Fibroblast of lung (primary cell): ENCODE measurements at regions not wholly inside any gene's neighbourhood (a gene's known extent, or its start where the extent isn't known, plus 50 kb on each side); places are given as distances from the start of the nearest gene placed in this dataset.
"Not testable (repeated sequence)": the region's sequence is repeated elsewhere in the genome, so short reads cannot be mapped to it uniquely, and the experiment has no call there.

ENCODE experiments used
- DNase-seq, 2 donors: peaks; one replicate each; pipeline versions ENCODE4 v3.0.0 to v3.0.0-alpha.2; 2010; ENCODE audit warnings: low read depth in 2 of 2
- H2AFZ ChIP-seq: 2 replicates; pipeline ENCODE4 v1.5.1; 2012; ENCODE audit warnings: low read length, control low read depth, inconsistent platforms
- H3K27ac ChIP-seq: 2 replicates; pipeline ENCODE4 v1.5.1; 2011; ENCODE audit warnings: low read length, control low read depth; ENCODE audit not compliant: insufficient read depth
- H3K27me3 ChIP-seq: 2 replicates; pipeline ENCODE4 v1.5.1; 2011; ENCODE audit warnings: mild to moderate bottlenecking, low read length; ENCODE audit not compliant: control insufficient read depth, insufficient read depth
- H3K36me3 ChIP-seq: 2 replicates; pipeline ENCODE4 v1.5.1; 2011; ENCODE audit warnings: low read length; ENCODE audit not compliant: control insufficient read depth, insufficient read depth
- H3K4me1 ChIP-seq: 2 replicates; pipeline ENCODE4 v1.5.1; 2011; ENCODE audit warnings: low read length; ENCODE audit not compliant: control insufficient read depth, insufficient read depth; ENCODE audit errors: extremely low read depth
- H3K4me2 ChIP-seq: 2 replicates; pipeline ENCODE4 v1.5.1; 2011; ENCODE audit warnings: low read length, control low read depth; ENCODE audit not compliant: insufficient read depth; ENCODE audit errors: extremely low read depth
- H3K4me3 ChIP-seq, 4 experiments: fragments of 200-600 bp in 1 of 4; sonication (generic) in 1 of 4; replicated peaks in 1 of 4; 2 replicates each; pipeline ENCODE4 v1.5.1; 2011 to 2016; ENCODE audit warnings: low read length in 4 of 4, low read depth in 3 of 4, mild to moderate bottlenecking in 3 of 4, control low read depth in 2 of 4, inconsistent platforms in 1 of 4, mixed read lengths in 1 of 4; ENCODE audit not compliant: insufficient read depth in 1 of 4; ENCODE audit errors: control extremely low read depth in 1 of 4
- H3K79me2 ChIP-seq: 2 replicates; pipeline ENCODE4 v1.5.1; 2012; ENCODE audit warnings: mild to moderate bottlenecking, low read length, inconsistent platforms; ENCODE audit not compliant: control insufficient read depth, insufficient read depth
- H3K9ac ChIP-seq: 2 replicates; pipeline ENCODE4 v1.5.1; 2011; ENCODE audit warnings: mild to moderate bottlenecking, low read length, control low read depth; ENCODE audit not compliant: insufficient read depth
- H3K9me3 ChIP-seq: 2 replicates; pipeline ENCODE4 v1.5.1; 2012; ENCODE audit warnings: low read depth, low read length; ENCODE audit not compliant: control insufficient read depth, insufficient read depth
- H4K20me1 ChIP-seq: 2 replicates; pipeline ENCODE4 v1.5.1; 2011; ENCODE audit warnings: low read length; ENCODE audit not compliant: control insufficient read depth, insufficient read depth; ENCODE audit errors: extremely low read depth

DNA sequence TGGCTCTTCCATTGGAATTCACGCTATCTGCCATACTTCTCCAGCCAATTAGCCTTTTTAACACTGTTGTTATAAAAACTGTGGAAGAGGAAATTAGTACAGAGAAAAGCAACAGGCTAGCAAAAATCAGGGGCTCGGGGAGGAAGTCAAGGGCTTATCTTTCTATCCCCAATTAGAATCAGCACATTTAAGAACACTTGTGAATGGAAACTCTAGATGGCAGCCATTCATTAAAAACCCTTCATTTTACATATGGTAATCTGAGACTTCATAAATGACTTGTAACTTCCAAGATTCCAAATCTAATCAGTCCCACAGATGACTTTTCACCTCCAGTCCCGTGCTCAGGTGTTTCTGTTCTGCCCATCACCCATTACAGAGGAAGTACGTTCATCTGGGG lies 330.5 kb downstream of the CNTNAP3B start:
- H3K4me3 ChIP-seq, H3K9me3 ChIP-seq, H2AFZ ChIP-seq, H3K36me3 ChIP-seq, H3K27ac ChIP-seq, H3K9ac ChIP-seq, H3K27me3 ChIP-seq, H3K4me2 ChIP-seq, H4K20me1 ChIP-seq, H3K79me2 ChIP-seq, H3K4me1 ChIP-seq: not testable (repeated sequence)
- DNase-seq = peak; percentile 30 to 55

DNA sequence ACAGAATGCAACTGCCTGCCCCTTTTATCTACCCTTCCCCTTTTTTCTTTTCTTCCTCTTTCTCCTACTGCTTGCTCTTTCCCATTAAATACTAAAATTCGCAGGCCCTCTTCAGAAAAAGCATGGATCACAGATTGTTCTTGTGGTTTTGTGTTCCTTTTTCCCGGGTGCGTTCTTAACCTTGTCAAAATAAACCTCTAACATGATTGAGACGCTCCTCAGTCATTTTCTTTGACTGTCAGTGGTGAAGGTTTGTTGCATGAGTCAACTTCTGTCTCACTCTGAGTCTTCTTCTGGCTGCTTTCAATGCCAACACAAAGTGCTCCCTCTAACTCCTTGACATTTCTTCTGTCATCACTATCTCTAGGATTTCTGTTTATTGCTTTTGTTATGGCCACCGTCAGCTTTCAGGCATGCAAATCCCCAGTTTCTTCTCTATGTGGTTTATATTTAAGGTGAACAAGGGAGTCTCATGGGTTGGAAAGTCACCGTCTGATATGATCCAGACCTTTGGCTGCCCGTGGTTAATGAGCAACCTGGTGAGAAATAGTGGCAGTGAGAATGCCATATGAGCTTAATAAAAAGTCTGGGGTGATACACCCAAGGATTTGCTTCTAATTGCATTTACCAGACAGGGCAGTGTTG lies 338.4 kb downstream of the CNTNAP3B start:
- H4K20me1 ChIP-seq, H3K9me3 ChIP-seq, H3K4me2 ChIP-seq, H3K27ac ChIP-seq, H3K4me3 ChIP-seq, H3K36me3 ChIP-seq, H3K79me2 ChIP-seq, H3K4me1 ChIP-seq, H3K9ac ChIP-seq, H3K27me3 ChIP-seq, H2AFZ ChIP-seq: not testable (repeated sequence)
- DNase-seq = peak; percentile 6 to 25

DNA sequence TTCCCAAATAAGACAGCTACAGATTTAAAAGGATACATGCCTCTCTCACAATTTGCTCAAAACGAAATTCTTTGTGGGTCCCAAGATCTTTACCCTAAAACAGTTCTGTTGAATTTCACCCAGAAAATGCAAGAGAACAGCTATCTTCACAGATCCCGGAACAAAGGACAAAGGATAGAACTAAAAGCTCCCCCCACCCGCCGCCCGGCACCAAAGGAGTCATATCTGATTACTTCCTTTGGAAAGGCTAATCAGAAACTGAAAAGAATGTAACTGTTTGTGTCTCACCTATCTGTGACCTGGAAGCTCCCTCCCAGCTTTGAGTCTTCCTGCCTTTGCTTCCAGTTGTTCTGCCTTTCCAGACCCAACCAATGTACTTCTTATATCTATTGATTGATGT lies 339.2 kb downstream of the CNTNAP3B start:
- H4K20me1 ChIP-seq, H3K9me3 ChIP-seq, H3K79me2 ChIP-seq, H3K4me2 ChIP-seq, DNase-seq, H3K27ac ChIP-seq, H3K36me3 ChIP-seq, H3K27me3 ChIP-seq, H2AFZ ChIP-seq, H3K9ac ChIP-seq, H3K4me3 ChIP-seq, H3K4me1 ChIP-seq: not testable (repeated sequence)

DNA sequence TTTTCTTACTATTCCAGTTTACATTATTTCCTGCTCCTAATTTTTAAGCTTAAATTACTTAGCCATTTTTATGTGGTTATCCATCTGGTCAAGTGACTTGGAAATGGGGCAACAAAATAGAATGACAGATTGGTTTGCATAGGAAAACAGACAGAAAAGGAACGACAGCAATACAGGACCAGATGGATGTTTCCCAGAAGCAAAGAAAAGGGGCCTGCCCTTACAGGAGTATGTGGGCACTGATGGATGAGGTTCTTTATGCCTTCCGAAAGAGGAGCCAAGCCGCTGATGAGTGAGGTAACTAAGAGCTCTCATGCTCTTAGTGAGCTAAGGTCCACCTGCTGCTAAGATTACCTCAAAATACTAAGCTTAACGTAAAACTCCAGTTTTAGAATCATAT lies 339.8 kb downstream of the CNTNAP3B start:
- H3K9me3 ChIP-seq, H3K4me1 ChIP-seq, H3K4me2 ChIP-seq, H3K27ac ChIP-seq, H3K79me2 ChIP-seq, H3K4me3 ChIP-seq, H3K36me3 ChIP-seq, H2AFZ ChIP-seq, H4K20me1 ChIP-seq, H3K27me3 ChIP-seq, H3K9ac ChIP-seq: not testable (repeated sequence)
- peak in 1 of 2 donors; percentile 6 for DNase-seq

DNA sequence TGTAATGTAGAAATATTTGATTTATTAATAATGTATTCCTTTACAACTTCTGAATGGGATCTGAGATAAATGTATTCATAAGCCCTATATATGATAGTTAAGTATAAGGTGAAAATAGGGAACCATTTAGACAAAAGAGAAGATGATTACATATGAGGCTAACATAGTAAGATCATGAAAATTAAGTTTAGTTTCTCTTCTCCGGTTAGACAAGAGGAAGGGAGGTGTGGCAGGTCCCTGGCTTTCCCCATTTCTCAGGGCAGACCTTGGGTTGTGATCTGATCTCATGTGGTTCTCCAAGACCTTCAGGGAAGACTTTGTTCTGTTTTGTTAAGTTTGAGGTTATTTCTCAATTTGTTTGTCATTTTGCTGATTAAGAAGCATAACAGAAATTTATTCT lies 341.3 kb downstream of the CNTNAP3B start:
- not testable (repeated sequence) for H3K36me3 ChIP-seq, H3K4me2 ChIP-seq, H3K9ac ChIP-seq, H3K27ac ChIP-seq, DNase-seq, H3K4me3 ChIP-seq, H3K4me1 ChIP-seq, H4K20me1 ChIP-seq, H3K79me2 ChIP-seq, H2AFZ ChIP-seq, H3K9me3 ChIP-seq, H3K27me3 ChIP-seq

DNA sequence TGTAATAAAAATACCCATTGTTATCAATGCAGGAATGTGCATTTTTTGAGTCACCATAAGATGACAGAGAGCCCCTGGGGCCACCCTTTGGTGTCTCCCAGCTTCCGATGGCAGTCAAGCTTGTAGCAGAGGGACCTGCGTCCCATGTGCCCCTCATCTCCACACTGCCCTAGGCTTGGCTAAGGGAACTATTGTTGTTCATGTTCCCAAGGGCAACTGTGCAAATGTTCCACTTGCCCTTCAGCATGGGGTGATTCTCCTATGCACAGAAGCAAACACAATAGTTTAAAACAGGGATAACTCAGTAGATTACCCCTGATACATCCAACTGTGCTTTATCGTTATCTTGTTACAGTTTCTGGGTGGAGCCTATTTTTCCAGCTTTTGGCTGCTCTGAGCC lies 342.0 kb downstream of the CNTNAP3B start:
- not testable (repeated sequence) for H3K36me3 ChIP-seq, H4K20me1 ChIP-seq, H3K4me3 ChIP-seq, H3K4me2 ChIP-seq, H3K27me3 ChIP-seq, H3K27ac ChIP-seq, H3K4me1 ChIP-seq, H3K9ac ChIP-seq, H2AFZ ChIP-seq, H3K79me2 ChIP-seq, H3K9me3 ChIP-seq, DNase-seq

DNA sequence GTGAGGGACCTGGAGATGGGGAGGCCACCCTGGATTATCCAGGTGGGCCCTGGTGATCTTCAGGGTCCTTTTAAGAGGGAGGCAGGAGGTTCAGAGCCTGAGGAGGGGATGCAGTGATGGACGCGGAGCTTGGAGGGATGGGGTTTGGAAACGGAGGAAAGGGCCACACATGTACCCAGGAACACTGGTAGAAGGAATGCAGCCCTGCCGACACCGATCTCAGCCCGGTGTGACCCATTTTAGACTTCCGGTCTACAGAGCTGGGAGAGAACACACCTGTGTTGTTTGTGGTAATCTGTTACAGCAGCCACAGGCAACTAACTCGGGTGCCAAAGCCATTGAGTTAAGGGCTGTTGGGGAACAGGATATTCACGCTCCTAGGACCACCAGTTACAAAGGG lies 345.2 kb downstream of the CNTNAP3B start:
- H3K9ac ChIP-seq, H3K4me1 ChIP-seq, DNase-seq, H3K4me3 ChIP-seq, H3K36me3 ChIP-seq, H3K4me2 ChIP-seq, H3K79me2 ChIP-seq, H3K27me3 ChIP-seq, H3K9me3 ChIP-seq, H4K20me1 ChIP-seq, H2AFZ ChIP-seq, H3K27ac ChIP-seq: not testable (repeated sequence)
